Kidney (tissue), 13 donors: ENCODE measurements at regions not wholly inside any gene's neighbourhood (a gene's known extent, or its start where the extent isn't known, plus 50 kb on each side); places are given as distances from the start of the nearest gene placed in this dataset.

Source experiments
- DNase-seq, 5 donors: peaks; one replicate each; pipeline ENCODE4 v3.0.0-alpha.2; 2013 to 2020
- FAIRE-seq: peaks from 2 replicates; lab custom pipeline; 2012; peaks lifted over from hg19 to GRCh38; lab: Jason Lieb, UNC
- H3K27ac ChIP-seq, 2 donors: one replicate each; pipeline ENCODE4 v1.7.0; 2013; ENCODE audit warnings: low read depth in 2 of 2, low read length in 2 of 2, inconsistent platforms in 1 of 2
- H3K27me3 ChIP-seq: one replicate; pipeline ENCODE4 v1.7.1; 2013; ENCODE audit warnings: low read length, inconsistent platforms; ENCODE audit not compliant: control insufficient read depth, insufficient read depth
- H3K36me3 ChIP-seq, 3 donors: one replicate each; pipeline versions ENCODE4 v1.7.0 to v1.7.1; 2013; ENCODE audit warnings: low read length in 3 of 3, control low read depth in 1 of 3, inconsistent platforms in 1 of 3; ENCODE audit not compliant: insufficient read depth in 3 of 3, control insufficient read depth in 2 of 3
- H3K4me1 ChIP-seq, 3 donors: one replicate each; pipeline versions ENCODE4 v1.7.0 to v1.7.1; 2013; ENCODE audit warnings: low read length in 3 of 3, inconsistent platforms in 1 of 3, low read depth in 1 of 3; ENCODE audit not compliant: control insufficient read depth in 2 of 3, insufficient read depth in 2 of 3
- H3K4me3 ChIP-seq, 3 donors: one replicate each; pipeline versions ENCODE4 v1.7.0 to v1.8.1; 2013; ENCODE audit warnings: low read length in 3 of 3, control low read depth in 1 of 3, inconsistent platforms in 1 of 3
- H3K9ac ChIP-seq, 3 donors: one replicate each; pipeline versions ENCODE4 v1.7.0 to v1.7.1; 2013; ENCODE audit warnings: low read length in 3 of 3, control low read depth in 1 of 3, inconsistent platforms in 1 of 3
- H3K9me3 ChIP-seq, 3 donors: one replicate each; pipeline versions ENCODE4 v1.7.0 to v1.7.1; 2013; ENCODE audit warnings: low read length in 3 of 3, control low read depth in 1 of 3, inconsistent platforms in 1 of 3; ENCODE audit not compliant: control insufficient read depth in 2 of 3, insufficient read depth in 1 of 3
- CTCF ChIP-seq: IDR thresholded peaks from 3 replicates; pipeline ENCODE4 v1.5.1; 2012; ENCODE audit warnings: mild to moderate bottlenecking, moderate library complexity, borderline replicate concordance; ENCODE audit not compliant: insufficient read depth; ENCODE audit errors: extremely low read depth
- intact Hi-C: fragments of 100-400 bp; cut with DNase I; formaldehyde crosslinking; loops from one replicate; pipeline ENCODE4 v1.11.1; 2022
- donor health status: control.
- donor health status: control.
- donor health status: control.
- donor health status: control.
- donor health status: control.
- donor health status: DM: yes; HTN: yes; CAD: no.
- donor health status: Normal renal cell carcinoma (clear cell type).

DNA sequence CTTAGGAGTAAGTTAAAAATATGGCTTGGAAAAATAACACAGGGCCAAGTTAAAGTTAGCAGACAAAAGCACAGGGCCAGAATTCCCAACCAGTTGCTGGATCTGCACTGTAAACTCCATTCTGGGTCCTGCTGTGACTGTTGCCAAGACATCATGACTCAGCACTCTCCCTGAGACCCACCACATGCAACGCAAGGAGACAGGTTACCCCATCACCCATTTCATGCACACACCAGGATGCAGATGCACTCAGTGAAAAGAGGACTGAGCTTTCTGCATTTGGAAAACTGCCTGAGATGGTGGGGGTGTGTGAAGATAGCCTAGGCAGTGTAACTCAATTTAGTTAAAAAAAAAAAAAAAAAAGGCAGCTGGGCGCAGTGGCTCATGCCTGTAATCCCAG, 97.6 kb upstream of the ZNF438 start:
- intact Hi-C loops = no loop called here
- no peak overlapping the region for H3K4me3 ChIP-seq
- no peaks in the 10 kb centered on the region for H3K27me3 ChIP-seq
- H3K27ac ChIP-seq = no peak overlapping the region
- H3K9me3 ChIP-seq = no peaks in the 10 kb centered on the region
- TF ChIP-seq CTCF = no peak
- DNase-seq = no peak
- H3K4me1 ChIP-seq = peaks cover under 1 to 6% (median 4%) of the 10 kb centered on the region in 3 donors
- no peak overlapping the region for H3K9ac ChIP-seq
- no peak for FAIRE-seq
- H3K36me3 ChIP-seq = no peaks in the 10 kb centered on the region

DNA sequence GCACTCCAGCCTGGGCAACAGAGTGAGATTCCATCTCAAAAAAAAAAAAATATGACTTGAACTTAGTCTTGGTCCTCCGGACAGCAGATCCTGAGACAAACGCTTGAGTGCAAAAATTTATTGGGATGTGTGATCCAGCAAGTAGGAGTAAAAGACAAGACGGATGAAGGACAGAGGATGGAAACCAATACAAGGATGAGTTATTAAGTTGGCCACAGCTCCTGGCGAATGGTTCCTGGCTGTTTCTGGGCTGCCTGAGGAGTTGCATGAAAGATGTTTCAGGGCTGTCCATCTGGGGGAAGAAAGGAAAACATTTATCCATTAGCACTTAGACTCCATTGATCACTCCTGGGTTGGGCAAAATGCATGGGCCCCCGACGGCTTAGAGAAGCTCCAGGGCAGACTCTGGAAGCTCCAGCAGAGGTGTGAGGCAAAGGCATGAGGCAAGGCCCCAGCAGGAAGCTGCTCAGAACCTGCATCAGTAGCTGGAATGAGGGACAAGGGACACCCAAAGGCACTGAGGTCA, 98.3 kb upstream of the ZNF438 start:
- Histone ChIP-seq H3K27ac (no peak overlapping the region), H3K36me3 (no peaks in the 10 kb centered on the region), H3K4me3 (no peak overlapping the region), H3K9ac (no peak overlapping the region), H3K9me3 (no peaks in the 10 kb centered on the region), H3K27me3 (no peaks in the 10 kb centered on the region), H3K4me1 (peaks cover 6 to 10% (median 8%) of the 10 kb centered on the region in 3 donors)
- intact Hi-C loops = no loop called here
- FAIRE-seq (no peak), DNase-seq (no peak)
- no peak for TF ChIP-seq CTCF

DNA sequence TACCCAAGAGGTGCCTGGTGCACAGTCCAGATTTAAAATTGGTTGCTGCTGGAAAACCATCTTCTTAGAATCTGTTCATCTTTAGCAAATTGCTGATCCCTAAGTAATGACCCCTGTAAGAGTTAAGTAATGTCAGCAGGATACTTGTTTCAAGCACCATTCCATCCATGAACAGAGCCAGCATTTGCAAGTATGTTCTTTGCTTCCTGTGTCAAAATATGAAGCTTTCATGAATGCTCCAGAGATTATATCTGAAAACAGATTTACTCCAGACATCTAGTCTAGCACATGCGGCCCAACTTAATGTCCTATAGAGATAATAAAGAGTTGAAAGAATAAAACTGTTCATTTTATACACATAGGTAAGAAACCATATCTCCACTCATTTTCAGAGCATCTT, 98.7 kb upstream of the ZNF438 start:
- intact Hi-C loops = no loop called here
- no peak for DNase-seq
- Histone ChIP-seq H3K36me3 (no peaks in the 10 kb centered on the region), H3K27me3 (no peaks in the 10 kb centered on the region), H3K27ac (no peak overlapping the region), H3K9ac (no peak overlapping the region), H3K9me3 (no peaks in the 10 kb centered on the region), H3K4me3 (no peak overlapping the region), H3K4me1 (peaks cover 10 to 11% (median 11%) of the 10 kb centered on the region in 3 donors)
- no peak for FAIRE-seq
- TF ChIP-seq CTCF = no peak

- Histone ChIP-seq H3K9me3 (no peaks in the 10 kb centered on the region), H3K4me1 (peaks cover 10 to 11% (median 11%) of the 10 kb centered on the region in 3 donors), H3K27ac (no peak overlapping the region), H3K27me3 (no peaks in the 10 kb centered on the region), H3K36me3 (no peaks in the 10 kb centered on the region), H3K9ac (no peak overlapping the region), H3K4me3 (no peak overlapping the region)
- no peak for DNase-seq
- no peak for TF ChIP-seq CTCF
- intact Hi-C loops = no loop called here
- FAIRE-seq = no peak
These were observed 99.6 kb upstream of the ZNF438 start for GRCh38 chr10:31131251-31131650.
